Hepatocyte (in vitro differentiated cells): ENCODE measurements at regions not wholly inside any gene's neighbourhood (a gene's known extent, or its start where the extent isn't known, plus 50 kb on each side); places are given as distances from the start of the nearest gene placed in this dataset.
"Not testable (repeated sequence)": the region's sequence is repeated elsewhere in the genome, so short reads cannot be mapped to it uniquely, and the experiment has no call there.

Experiments
- DNase-seq: peaks from one replicate; pipeline ENCODE4 v3.0.0-alpha.2; 2016; ENCODE audit warnings: low spot score
- H2AFZ ChIP-seq: fragments of 200-600 bp; sonication (generic); 2 replicates; pipeline ENCODE4 v1.6.0; 2016; ENCODE audit warnings: antibody characterized with exemption, mild to moderate bottlenecking
- H3K27ac ChIP-seq: fragments of 200-600 bp; sonication (generic); 2 replicates; pipeline ENCODE4 v1.5.1; 2016; ENCODE audit warnings: mild to moderate bottlenecking
- H3K27me3 ChIP-seq: fragments of 200-600 bp; sonication (generic); 2 replicates; pipeline ENCODE4 v1.6.1; 2016
- H3K36me3 ChIP-seq: fragments of 200-600 bp; sonication (generic); replicated peaks from 2 replicates; pipeline ENCODE4 v1.5.1; 2016; ENCODE audit warnings: low read depth; ENCODE audit not compliant: insufficient read depth
- H3K4me1 ChIP-seq: fragments of 200-600 bp; sonication (generic); 2 replicates; pipeline ENCODE4 v1.5.1; 2016; ENCODE audit warnings: mild to moderate bottlenecking, moderate library complexity; ENCODE audit not compliant: insufficient read depth
- H3K4me2 ChIP-seq: fragments of 200-600 bp; sonication (generic); 2 replicates; pipeline ENCODE4 v1.6.0; 2016
- H3K4me3 ChIP-seq: fragments of 200-600 bp; sonication (generic); 2 replicates; pipeline ENCODE4 v1.5.1; 2016; ENCODE audit warnings: mild to moderate bottlenecking
- H3K79me2 ChIP-seq: fragments of 200-600 bp; sonication (generic); 2 replicates; pipeline ENCODE4 v1.6.0; 2017; ENCODE audit warnings: mild to moderate bottlenecking
- H3K9me2 ChIP-seq: fragments of 200-600 bp; sonication (generic); replicated peaks from 2 replicates; pipeline ENCODE4 v1.6.0; 2017; ENCODE audit warnings: mild to moderate bottlenecking; ENCODE audit not compliant: insufficient read depth
- H3K9me3 ChIP-seq: fragments of 200-600 bp; sonication (generic); 2 replicates; pipeline ENCODE4 v1.5.1; 2016; ENCODE audit warnings: low read depth, mild to moderate bottlenecking
- H4K20me1 ChIP-seq: fragments of 200-600 bp; sonication (generic); 2 replicates; pipeline ENCODE4 v1.6.0; 2016; ENCODE audit warnings: mild to moderate bottlenecking; ENCODE audit not compliant: insufficient read depth, poor library complexity, severe bottlenecking
- CTCF ChIP-seq: fragments of 200-600 bp; sonication (generic); IDR thresholded peaks from 2 replicates; pipeline ENCODE4 v1.5.1; 2016; ENCODE audit warnings: antibody characterized with exemption, mild to moderate bottlenecking; ENCODE audit not compliant: poor library complexity
- EZH2 ChIP-seq: fragments of 200-600 bp; sonication (generic); IDR thresholded peaks from 2 replicates; pipeline ENCODE4 v1.6.1; 2016; ENCODE audit warnings: antibody characterized with exemption, mild to moderate bottlenecking, borderline replicate concordance
- EZH2phosphoT487 ChIP-seq: fragments of 200-600 bp; sonication (generic); IDR thresholded peaks from one replicate; pipeline ENCODE4 v1.6.1; 2018; ENCODE audit warnings: antibody characterized with exemption, mild to moderate bottlenecking, low read depth, moderate library complexity; ENCODE audit not compliant: unreplicated experiment, severe bottlenecking
- WGBS: methylation state at CpG from one replicate; pipeline ENCODE4 v1.1.6; 2016; ENCODE audit warnings: low lambda C conversion rate; ENCODE audit errors: missing lambda C conversion rate; 5-methylcytosine and 5-hydroxymethylcytosine counted together

- Histone ChIP-seq H3K27me3 (no peaks in the 10 kb centered on the region), H3K36me3 (no peaks in the 10 kb centered on the region), H3K9me3 (no peaks in the 10 kb centered on the region), H3K4me3 (no peak overlapping the region), H3K9me2 (no peaks in the 10 kb centered on the region), H4K20me1 (no peaks in the 10 kb centered on the region), H3K4me2 (no peak overlapping the region), H2AFZ (no peak overlapping the region), H3K27ac (no peak overlapping the region), H3K79me2 (no peaks in the 10 kb centered on the region), H3K4me1 (no peaks in the 10 kb centered on the region)
- 89% methylated on average over 9 of the region's 9 CpGs for WGBS
- no peak for DNase-seq
- TF ChIP-seq CTCF: no peak
- no peak for TF ChIP-seq EZH2
- no peak for TF ChIP-seq EZH2phosphoT487
Observed at GRCh38 chr14:46550836-46551235, 100.7 kb downstream of the RPL10L start.

GRCh38 chr14:46540986-46541385, 110.6 kb downstream of the RPL10L start:
- Histone ChIP-seq H3K9me2 (no peaks in the 10 kb centered on the region), H3K27ac (no peak overlapping the region), H3K36me3 (no peaks in the 10 kb centered on the region), H3K9me3 (no peaks in the 10 kb centered on the region), H3K4me3 (no peak overlapping the region), H4K20me1 (no peaks in the 10 kb centered on the region), H3K27me3 (no peaks in the 10 kb centered on the region), H3K4me1 (no peaks in the 10 kb centered on the region), H3K79me2 (no peaks in the 10 kb centered on the region), H3K4me2 (no peak overlapping the region), H2AFZ (no peak overlapping the region)
- TF ChIP-seq EZH2: no peak
- TF ChIP-seq EZH2phosphoT487: no peak
- TF ChIP-seq CTCF: no peak
- no peak for DNase-seq
- 89% methylated on average over 2 of the region's 2 CpGs for WGBS

- Histone ChIP-seq H3K4me1 (no peaks in the 10 kb centered on the region), H2AFZ (no peak overlapping the region), H3K9me2 (no peaks in the 10 kb centered on the region), H3K9me3 (no peaks in the 10 kb centered on the region), H3K27ac (no peak overlapping the region), H4K20me1 (no peaks in the 10 kb centered on the region), H3K36me3 (no peaks in the 10 kb centered on the region), H3K27me3 (no peaks in the 10 kb centered on the region), H3K4me3 (no peak overlapping the region), H3K79me2 (no peaks in the 10 kb centered on the region), H3K4me2 (no peak overlapping the region)
- no peak for DNase-seq
- TF ChIP-seq EZH2: no peak
- no peak for TF ChIP-seq CTCF
- TF ChIP-seq EZH2phosphoT487: no peak
Observed at GRCh38 chr14:46519121-46519520, 132.5 kb downstream of the RPL10L start.

GRCh38 chr14:46508752-46509151, 142.8 kb downstream of the RPL10L start:
- H3K79me2 ChIP-seq, H3K4me2 ChIP-seq, H4K20me1 ChIP-seq, H3K27ac ChIP-seq, H3K4me1 ChIP-seq, DNase-seq, H3K9me3 ChIP-seq, H2AFZ ChIP-seq, H3K36me3 ChIP-seq, H3K27me3 ChIP-seq, H3K4me3 ChIP-seq, H3K9me2 ChIP-seq: not testable (repeated sequence)
- 93% methylated on average over 13 of the region's 13 CpGs for WGBS
